B cell (primary cell): ENCODE measurements at regions not wholly inside any gene's neighbourhood (a gene's known extent, or its start where the extent isn't known, plus 50 kb on each side); places are given as distances from the start of the nearest gene placed in this dataset.

Experiments
- ATAC-seq: fragments of 200-7000 bp; cut with Tn5 transposase; one replicate; pipeline ENCODE4 v1.10.0; 2021; ENCODE audit warnings: low read depth, mild to moderate bottlenecking, moderate number of reproducible peaks, moderate library complexity
- CTCF ChIA-PET: fragments of 350-600 bp; sonication (Branson Sonifier 250); formaldehyde crosslinking; loops from one replicate; lab custom pipeline; 2021; ENCODE audit warnings: antibody characterized with exemption, inconsistent platforms; lab: Charles Lee
- POLR2A ChIA-PET: fragments of 350-600 bp; sonication (Branson Sonifier 250); formaldehyde crosslinking; loops from one replicate; lab custom pipeline; 2021; ENCODE audit warnings: antibody characterized with exemption; lab: Charles Lee
- DNase-seq: peaks from one replicate; pipeline ENCODE4 v3.0.0; 2013
- H2AFZ ChIP-seq: 2 replicates; pipeline ENCODE4 v1.6.1; 2012; ENCODE audit warnings: mild to moderate bottlenecking, low read depth, low read length; ENCODE audit not compliant: insufficient read depth, poor library complexity, severe bottlenecking
- H3K27ac ChIP-seq, 2 donors: 1 replicate in 1 of 2; 2 replicates in 1 of 2; pipeline ENCODE4 v1.5.1; 2012 to 2013; ENCODE audit warnings: low read length in 2 of 2, mild to moderate bottlenecking in 2 of 2, moderate library complexity in 1 of 2
- H3K27me3 ChIP-seq, 4 experiments: fragments of 200-600 bp in 1 of 4; sonication (generic) in 1 of 4; replicated peaks in 1 of 4; 1 replicate in 2 of 4; 2 replicates in 2 of 4; pipeline versions ENCODE4 v1.6.1 to v1.7.0; 2013 to 2016; ENCODE audit warnings: low read length in 3 of 4, mild to moderate bottlenecking in 2 of 4, mixed read lengths in 1 of 4, moderate library complexity in 1 of 4; ENCODE audit not compliant: insufficient read depth in 4 of 4, control insufficient read depth in 3 of 4; ENCODE audit errors: control extremely low read depth in 1 of 4
- H3K36me3 ChIP-seq, 2 experiments: replicated peaks in 1 of 2; 1 replicate in 1 of 2; 2 replicates in 1 of 2; pipeline versions ENCODE4 v1.6.1 to v1.7.1; 2013; ENCODE audit warnings: low read length in 1 of 2; ENCODE audit not compliant: insufficient read depth in 2 of 2, control insufficient read depth in 1 of 2; ENCODE audit errors: control extremely low read depth in 1 of 2, extremely low read depth in 1 of 2
- H3K4me1 ChIP-seq, 2 donors: fragments of 200-600 bp in 1 of 2; sonication (generic) in 1 of 2; 1 replicate in 1 of 2; 2 replicates in 1 of 2; pipeline versions ENCODE4 v1.5.1 to v1.6.1; 2013 to 2017; ENCODE audit warnings: low read length in 2 of 2; ENCODE audit not compliant: control insufficient read depth in 2 of 2, insufficient read depth in 2 of 2
- H3K4me2 ChIP-seq: replicated peaks from 2 replicates; pipeline ENCODE3; 2012; ENCODE audit warnings: mild to moderate bottlenecking, low read depth, low read length; ENCODE audit not compliant: poor library complexity, severe bottlenecking
- H3K4me3 ChIP-seq, 5 experiments: fragments of 200-600 bp in 1 of 5; sonication (generic) in 1 of 5; 1 replicate in 3 of 5; 2 replicates in 2 of 5; pipeline versions ENCODE4 v1.5.1 to v1.7.0; 2011 to 2016; ENCODE audit warnings: low read length in 4 of 5, mild to moderate bottlenecking in 4 of 5, low read depth in 2 of 5, control low read depth in 1 of 5, moderate library complexity in 1 of 5; ENCODE audit not compliant: insufficient read depth in 1 of 5; ENCODE audit errors: control extremely low read depth in 1 of 5, extremely low read depth in 1 of 5
- H3K79me2 ChIP-seq: fragments of 200-600 bp; sonication (generic); one replicate; pipeline ENCODE4 v1.6.0; 2016; ENCODE audit warnings: low read length; ENCODE audit not compliant: control insufficient read depth, insufficient read depth
- H3K9ac ChIP-seq: fragments of 200-600 bp; sonication (generic); 2 replicates; pipeline ENCODE4 v1.6.1; 2017; ENCODE audit warnings: mild to moderate bottlenecking, low read length, moderate library complexity
- H3K9me3 ChIP-seq, 3 donors: one replicate each; pipeline versions ENCODE4 v1.6.1 to v1.7.1; 2013; ENCODE audit warnings: low read length in 2 of 3; ENCODE audit not compliant: control insufficient read depth in 2 of 3, insufficient read depth in 1 of 3; ENCODE audit errors: control extremely low read depth in 1 of 3
- H4K20me1 ChIP-seq: 2 replicates; pipeline ENCODE4 v1.6.0; 2012; ENCODE audit warnings: mild to moderate bottlenecking, low read length; ENCODE audit not compliant: insufficient read depth, control insufficient read depth, poor library complexity, severe bottlenecking
- H3K27ac Mint-ChIP-seq: one replicate; pipeline ENCODE4 v1.8.0; 2021; ENCODE audit warnings: mixed read lengths
- H3K27me3 Mint-ChIP-seq: one replicate; pipeline ENCODE4 v1.8.0; 2021; ENCODE audit warnings: mixed read lengths
- H3K4me1 Mint-ChIP-seq: one replicate; pipeline ENCODE4 v1.8.0; 2021; ENCODE audit warnings: mixed read lengths
- H3K4me3 Mint-ChIP-seq: one replicate; pipeline ENCODE4 v1.8.0; 2021; ENCODE audit warnings: mixed read lengths
- H3K9me3 Mint-ChIP-seq: one replicate; pipeline ENCODE4 v1.8.0; 2022; ENCODE audit warnings: mixed read lengths; ENCODE audit not compliant: insufficient read depth
- EZH2 ChIP-seq: IDR thresholded peaks from 2 replicates; pipeline ENCODE4 v1.6.1; 2012; ENCODE audit warnings: borderline replicate concordance, low read depth, mild to moderate bottlenecking, moderate library complexity, low read length; ENCODE audit not compliant: insufficient read depth, poor library complexity, severe bottlenecking
- WGBS: methylation state at CpG from one replicate; pipeline ENCODE4 v1.1.5; 2013; ENCODE audit warnings: missing lambda C conversion rate; ENCODE audit not compliant: insufficient coverage; 5-methylcytosine and 5-hydroxymethylcytosine counted together
- intact Hi-C: fragments of 100-400 bp; cut with micrococcal nuclease; formaldehyde crosslinking; loops from one replicate; pipeline ENCODE4 v1.10.0; 2022
- TF ChIP-seq, protein P1 (sequence below): fragments of 200-600 bp; IDR thresholded peaks from one replicate; pipeline ENCODE4 v1.8.0; 2022; ENCODE audit warnings: antibody characterized with exemption, mild to moderate bottlenecking

GRCh38 chr12:114588061-114588460, 95.9 kb downstream of the TBX3 start:
- Histone ChIP-seq H3K9ac (no peak overlapping the region), H2AFZ (no peak overlapping the region), H3K79me2 (no peaks in the 10 kb centered on the region), H3K27ac (no peak overlapping the region), H4K20me1 (no peaks in the 10 kb centered on the region), H3K36me3 (no peaks in the 10 kb centered on the region), H3K4me1 (no peaks in the 10 kb centered on the region), H3K4me2 (no peak overlapping the region), H3K9me3 (peaks cover 0 to 7% (median 0%) of the 10 kb centered on the region in 3 donors), H3K27me3 (no peaks in the 10 kb centered on the region), H3K4me3 (no peak overlapping the region)
- no peak for DNase-seq
- no peak overlapping the region for H3K4me3 Mint-ChIP-seq
- H3K27ac Mint-ChIP-seq, result no peak overlapping the region
- POLR2A ChIA-PET, result no interaction called here
- no peak for TF ChIP-seq EZH2
- ATAC-seq, result no peak
- no peaks in the 10 kb centered on the region for H3K4me1 Mint-ChIP-seq
- WGBS, result 80% methylated on average over 4 of the region's 7 CpGs
- CTCF ChIA-PET, result no interaction called here
- H3K27me3 Mint-ChIP-seq, result no peaks in the 10 kb centered on the region
- peaks cover 6% of the 10 kb centered on the region for H3K9me3 Mint-ChIP-seq
- intact Hi-C loops, result no loop called here

GRCh38 chr12:114580306-114580705, 103.7 kb downstream of the TBX3 start:
- POLR2A ChIA-PET, result no interaction called here
- H3K27ac ChIP-seq, result no peak overlapping the region
- Mint-ChIP-seq H3K4me1 (no peaks in the 10 kb centered on the region), H3K9me3 (no peaks in the 10 kb centered on the region), H3K4me3 (no peak overlapping the region), H3K27ac (no peak overlapping the region), H3K27me3 (peaks cover 17% of the 10 kb centered on the region)
- no peak for DNase-seq
- no peak overlapping the region for H2AFZ ChIP-seq
- no peaks in the 10 kb centered on the region for H3K4me1 ChIP-seq
- H3K9me3 ChIP-seq, result no peaks in the 10 kb centered on the region
- H3K27me3 ChIP-seq, result peaks cover 0 to 2% (median under 1%) of the 10 kb centered on the region in 4 experiments
- CTCF ChIA-PET, result interaction anchor here (0.5 kb wide), 1 partner anchor 84 kb away, joined by 5 read pairs; no protein-coding TSS in a partner anchor
- no peaks in the 10 kb centered on the region for H4K20me1 ChIP-seq
- no peak overlapping the region for H3K9ac ChIP-seq
- intact Hi-C loops, result no loop called here
- WGBS, result no CpG with 5 or more reads among the region's 2 CpGs
- no peak for ATAC-seq
- H3K36me3 ChIP-seq, result no peaks in the 10 kb centered on the region
- no peak overlapping the region for H3K4me2 ChIP-seq
- no peak overlapping the region for H3K4me3 ChIP-seq
- no peaks in the 10 kb centered on the region for H3K79me2 ChIP-seq
- TF ChIP-seq EZH2, result no peak
- TF ChIP-seq, protein P1, sequence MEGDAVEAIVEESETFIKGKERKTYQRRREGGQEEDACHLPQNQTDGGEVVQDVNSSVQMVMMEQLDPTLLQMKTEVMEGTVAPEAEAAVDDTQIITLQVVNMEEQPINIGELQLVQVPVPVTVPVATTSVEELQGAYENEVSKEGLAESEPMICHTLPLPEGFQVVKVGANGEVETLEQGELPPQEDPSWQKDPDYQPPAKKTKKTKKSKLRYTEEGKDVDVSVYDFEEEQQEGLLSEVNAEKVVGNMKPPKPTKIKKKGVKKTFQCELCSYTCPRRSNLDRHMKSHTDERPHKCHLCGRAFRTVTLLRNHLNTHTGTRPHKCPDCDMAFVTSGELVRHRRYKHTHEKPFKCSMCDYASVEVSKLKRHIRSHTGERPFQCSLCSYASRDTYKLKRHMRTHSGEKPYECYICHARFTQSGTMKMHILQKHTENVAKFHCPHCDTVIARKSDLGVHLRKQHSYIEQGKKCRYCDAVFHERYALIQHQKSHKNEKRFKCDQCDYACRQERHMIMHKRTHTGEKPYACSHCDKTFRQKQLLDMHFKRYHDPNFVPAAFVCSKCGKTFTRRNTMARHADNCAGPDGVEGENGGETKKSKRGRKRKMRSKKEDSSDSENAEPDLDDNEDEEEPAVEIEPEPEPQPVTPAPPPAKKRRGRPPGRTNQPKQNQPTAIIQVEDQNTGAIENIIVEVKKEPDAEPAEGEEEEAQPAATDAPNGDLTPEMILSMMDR, result no peak
